Femur (tissue), 1 donor: ENCODE measurements at regions not wholly inside any gene's neighbourhood (a gene's known extent, or its start where the extent isn't known, plus 50 kb on each side); places are given as distances from the start of the nearest gene placed in this dataset.

Source experiments
- DNase-seq: peaks from one replicate; pipeline ENCODE4 v3.0.0-alpha.2; 2017

- DNase-seq: no peak
These were observed 182.8 kb upstream of the NRIP1 start for GRCh38 chr21:15247613-15248012.

DNA sequence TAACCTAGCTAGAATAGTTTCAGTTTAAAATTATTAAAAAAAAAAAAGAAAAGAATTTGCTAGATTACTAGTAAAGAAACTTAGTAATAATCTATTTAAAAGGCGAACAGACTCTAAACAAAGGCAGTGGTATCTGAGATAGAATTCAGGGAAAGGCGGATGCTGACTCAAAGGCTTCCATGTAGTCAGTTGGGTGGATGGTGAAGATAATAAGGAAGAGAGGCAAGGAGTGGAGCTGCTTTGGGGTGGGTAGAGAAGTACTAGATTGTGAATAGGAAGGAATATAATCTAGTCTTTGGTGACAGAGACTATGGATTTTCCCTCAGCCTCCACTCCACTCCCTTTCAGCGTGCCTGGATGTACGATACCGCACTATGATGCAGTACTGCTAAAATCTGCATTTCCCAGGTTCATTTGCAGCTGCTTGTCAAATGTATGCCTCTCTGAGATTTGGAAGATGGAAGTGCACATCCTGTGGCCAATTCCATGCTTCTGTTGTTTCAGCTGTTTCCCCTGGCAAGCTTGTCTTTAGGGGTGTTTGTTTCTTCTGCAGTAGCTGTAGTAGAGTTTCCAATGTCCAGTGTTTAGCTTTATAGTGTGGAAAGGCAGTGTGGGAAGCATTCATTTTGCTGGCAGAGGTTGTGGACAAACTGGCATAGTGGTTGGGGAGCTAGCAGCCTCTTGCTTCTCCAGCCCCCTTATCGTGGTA is 184.6 kb upstream of the NRIP1 start:
- DNase-seq: peak; percentile 56

GRCh38 chr21:15250384-15250783 is 185.6 kb upstream of the NRIP1 start:
- no peak for DNase-seq

GRCh38 chr21:15252431-15252830 is 187.6 kb upstream of the NRIP1 start:
- DNase-seq: no peak

DNA sequence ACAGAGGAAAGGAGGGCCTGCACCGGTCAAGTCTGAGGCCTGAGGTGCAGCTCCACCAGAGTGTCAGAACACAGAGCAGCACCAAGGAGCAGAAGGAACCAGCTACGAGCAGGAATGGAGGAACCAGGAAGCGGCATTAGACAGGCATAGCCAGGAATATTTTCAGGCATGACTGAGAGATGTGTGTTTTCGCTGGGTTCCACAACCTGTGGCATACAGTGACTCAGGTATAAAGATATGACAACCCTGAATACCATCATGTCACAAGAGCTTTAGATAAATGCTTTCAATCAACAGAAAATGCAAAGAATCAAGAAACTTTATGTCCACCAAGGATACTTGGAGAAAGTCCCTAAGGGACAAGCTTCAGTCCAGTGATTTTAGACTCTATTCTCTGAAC is 189.3 kb upstream of the NRIP1 start:
- DNase-seq: no peak

DNA sequence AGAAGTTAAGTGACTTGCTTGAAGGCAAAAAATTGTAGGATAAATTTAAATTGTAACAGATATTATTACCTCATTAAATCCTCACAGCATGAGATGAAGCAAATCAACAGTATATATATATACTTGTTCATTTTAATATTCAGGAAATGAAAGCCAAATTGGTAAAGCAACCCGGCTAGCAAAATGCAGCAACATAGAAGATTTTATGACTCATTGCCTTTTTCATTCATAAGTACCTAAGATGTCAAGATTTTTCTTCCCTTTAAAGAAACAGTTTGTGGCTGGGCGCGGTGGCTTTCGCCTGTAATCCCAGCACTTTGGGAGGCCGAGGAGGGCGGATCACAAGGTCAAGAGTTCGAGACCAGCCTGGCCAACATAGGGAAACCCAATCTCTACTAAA is 190.5 kb upstream of the NRIP1 start:
- no peak for DNase-seq

GRCh38 chr21:15255763-15256162 is 191.0 kb upstream of the NRIP1 start:
- DNase-seq: no peak

DNA sequence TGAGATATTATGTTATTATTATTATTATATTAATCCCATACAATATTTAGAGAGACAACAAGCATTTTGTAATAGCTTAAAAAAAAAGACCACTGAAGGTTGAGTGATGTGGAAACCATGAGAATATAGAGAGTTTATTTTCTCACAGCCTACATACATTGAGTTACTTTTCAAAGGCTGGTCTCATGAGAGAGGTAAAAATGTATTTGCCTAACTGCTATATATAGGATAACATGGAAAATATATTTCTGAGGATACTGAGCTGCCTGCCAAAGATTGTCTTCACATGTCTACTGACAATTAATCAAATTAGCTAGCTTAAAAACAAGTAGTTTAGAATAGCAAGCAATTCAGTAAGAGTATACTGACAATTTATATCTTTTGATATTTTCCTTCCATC is 192.2 kb upstream of the NRIP1 start:
- no peak for DNase-seq

DNA sequence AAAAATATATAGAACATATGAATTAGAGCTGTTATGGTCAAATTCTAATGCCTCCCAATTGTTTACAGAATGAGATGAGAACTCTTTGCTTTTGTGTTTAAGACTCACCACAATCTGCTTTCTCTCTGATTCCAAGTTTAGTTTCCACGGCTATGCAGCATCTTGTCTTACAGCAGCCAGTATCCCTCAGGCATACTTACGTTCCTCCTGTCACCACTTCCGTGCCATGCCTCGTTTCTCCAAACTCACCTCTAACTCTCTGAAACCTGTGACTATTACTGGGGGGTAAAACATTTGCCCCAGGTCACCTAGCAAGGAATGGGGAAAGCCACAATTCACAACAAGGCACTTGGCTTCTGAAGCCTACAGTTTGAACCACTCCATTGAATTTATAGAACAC is 192.8 kb upstream of the NRIP1 start:
- DNase-seq: no peak

DNA sequence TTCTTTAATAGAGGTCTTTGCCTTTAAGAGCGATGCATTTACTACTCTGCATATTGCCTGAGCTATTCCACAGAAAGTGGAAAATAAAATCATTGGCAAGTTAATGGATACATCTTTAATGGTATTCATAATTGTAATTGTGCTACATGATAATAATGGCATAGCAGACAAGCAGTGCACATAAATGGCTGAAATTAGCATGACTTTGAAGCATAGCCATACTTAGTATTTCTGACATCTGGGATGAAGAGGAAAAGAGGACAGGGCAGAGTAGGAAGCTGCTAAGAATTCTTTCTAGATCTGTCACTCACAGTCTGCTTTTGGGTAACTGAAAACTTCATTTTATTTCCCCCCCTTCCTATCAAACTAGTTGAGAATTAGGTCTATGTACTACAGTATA is 195.0 kb upstream of the NRIP1 start:
- DNase-seq: no peak

GRCh38 chr21:15260604-15261003 is 195.8 kb upstream of the NRIP1 start:
- no peak for DNase-seq

DNA sequence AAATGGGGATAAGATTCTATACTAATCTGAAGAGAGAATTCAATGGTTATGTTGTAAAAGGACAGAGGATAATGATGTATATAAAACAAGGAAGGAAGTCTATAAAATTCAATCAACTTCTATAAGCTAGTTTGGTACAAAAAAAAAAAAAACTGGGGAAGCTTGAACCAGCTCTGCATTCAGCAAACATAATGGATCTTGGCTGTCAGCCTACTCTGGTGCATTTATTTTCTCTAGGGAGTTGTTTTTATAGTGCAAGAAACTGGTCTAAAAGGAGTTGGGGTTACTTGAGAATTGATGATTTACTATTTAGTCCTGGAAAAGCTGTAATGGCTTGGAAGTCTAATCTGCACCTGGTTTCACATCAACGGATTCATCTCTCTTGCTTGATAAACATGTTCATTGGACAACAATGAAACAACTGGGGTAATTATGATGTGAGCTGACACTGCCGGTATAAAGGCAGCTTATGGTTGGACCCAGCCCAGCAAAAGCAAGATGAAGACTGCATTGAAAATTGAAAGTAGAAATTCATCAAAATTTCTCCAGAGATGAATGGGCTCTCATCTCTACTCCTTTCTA is 199.4 kb upstream of the NRIP1 start:
- no peak for DNase-seq

GRCh38 chr21:15272171-15272570 is 207.4 kb upstream of the NRIP1 start:
- DNase-seq: no peak

DNA sequence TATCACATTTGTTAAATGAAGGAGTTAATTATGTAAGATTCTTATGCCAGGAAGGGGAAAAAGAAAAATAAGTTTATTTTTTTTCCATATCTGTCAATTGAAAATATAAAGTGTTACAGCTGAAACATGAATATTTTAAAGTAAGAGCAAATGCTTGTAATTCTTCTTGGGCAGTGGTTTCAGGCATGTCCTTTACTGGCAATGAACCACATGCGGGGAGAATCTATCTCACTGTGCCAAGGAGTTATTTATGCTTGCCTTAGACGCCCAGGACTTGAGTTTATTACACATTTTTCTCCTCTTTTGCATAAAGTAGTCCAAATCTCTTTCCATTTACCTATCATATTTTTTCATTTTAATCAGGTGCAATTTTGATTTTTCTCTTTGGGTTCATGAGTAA is 207.8 kb upstream of the NRIP1 start:
- no peak for DNase-seq

- no peak for DNase-seq
These were observed 208.4 kb upstream of the NRIP1 start for GRCh38 chr21:15273244-15273643.

- no peak for DNase-seq
These were observed 210.1 kb upstream of the NRIP1 start for GRCh38 chr21:15274701-15275485.

DNA sequence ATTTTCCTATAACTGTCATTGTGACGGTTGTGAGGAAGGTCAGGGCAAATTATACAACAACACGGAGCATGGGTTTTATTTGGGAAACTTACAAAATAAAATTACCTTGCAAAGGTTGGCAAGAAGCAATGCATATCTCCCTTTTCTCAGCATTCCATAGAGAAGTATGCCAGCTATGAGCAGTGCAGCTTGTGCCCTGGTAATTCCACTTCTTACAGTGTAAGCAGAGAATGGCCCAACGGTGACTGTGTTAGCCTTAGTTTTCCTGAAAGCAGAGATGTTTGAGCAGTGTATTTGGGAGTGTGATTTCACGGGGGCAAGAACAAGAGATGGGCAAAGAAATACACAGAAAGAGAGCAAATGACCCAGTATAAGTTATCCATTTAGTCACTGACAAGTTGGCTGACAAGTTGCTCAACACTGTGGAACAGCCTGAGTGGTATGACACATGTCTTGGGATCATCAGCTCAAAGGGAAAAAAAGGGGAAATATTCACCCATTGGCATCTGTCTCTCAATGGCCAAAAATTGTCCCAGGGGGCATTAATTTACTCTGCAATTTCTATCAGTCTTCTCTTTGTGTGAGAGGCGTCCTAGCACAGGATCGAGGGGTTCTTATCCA is 210.9 kb upstream of the NRIP1 start:
- DNase-seq: no peak

DNA sequence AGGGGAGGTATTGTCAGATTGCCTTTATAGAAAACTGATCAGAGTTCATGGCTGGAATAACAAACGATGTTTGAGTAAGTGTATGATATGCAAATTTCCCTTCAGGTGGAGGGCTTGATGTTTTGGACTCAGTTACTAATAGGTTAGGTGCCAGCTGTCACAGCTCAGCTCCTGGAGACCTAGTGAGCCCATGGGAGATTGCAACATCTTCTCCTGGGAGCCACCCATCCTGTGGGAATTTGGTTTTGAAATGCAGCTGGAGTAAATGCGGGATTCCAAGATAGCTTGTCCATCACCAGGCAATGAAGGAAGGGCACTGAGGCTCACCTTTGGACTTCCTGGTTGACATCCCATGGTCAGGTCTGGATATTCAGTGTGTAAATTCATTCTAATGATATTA is 211.4 kb upstream of the NRIP1 start:
- no peak for DNase-seq

- DNase-seq: no peak
These were observed 212.7 kb upstream of the NRIP1 start for GRCh38 chr21:15277466-15277865.

GRCh38 chr21:15278279-15278678 is 213.5 kb upstream of the NRIP1 start:
- no peak for DNase-seq

- DNase-seq: no peak
These were observed 214.1 kb upstream of the NRIP1 start for GRCh38 chr21:15278851-15279250.

- no peak for DNase-seq
These were observed 214.7 kb upstream of the NRIP1 start for GRCh38 chr21:15279482-15279881.

GRCh38 chr21:15281714-15282113 is 216.9 kb upstream of the NRIP1 start:
- DNase-seq: no peak

- no peak for DNase-seq
These were observed 217.9 kb upstream of the NRIP1 start for GRCh38 chr21:15282665-15283064.
